H9 (cell line): ENCODE measurements at regions not wholly inside any gene's neighbourhood (a gene's known extent, or its start where the extent isn't known, plus 50 kb on each side); places are given as distances from the start of the nearest gene placed in this dataset.

Experiments used
- DNase-seq: peaks from one replicate; pipeline ENCODE4 v3.0.0-alpha.2; 2017
- H2AFZ ChIP-seq: one replicate; pipeline ENCODE4 v1.6.1; 2013; ENCODE audit warnings: mild to moderate bottlenecking, low read length, control low read depth, moderate library complexity
- H2AK5ac ChIP-seq: 2 replicates; pipeline ENCODE4 v1.6.1; 2013; ENCODE audit warnings: low read length, control low read depth, mixed read lengths; ENCODE audit not compliant: insufficient read length
- H2BK120ac ChIP-seq: one replicate; pipeline ENCODE4 v1.6.1; 2013; ENCODE audit warnings: low read depth, mild to moderate bottlenecking, low read length, control low read depth, inconsistent platforms; ENCODE audit not compliant: poor library complexity, severe bottlenecking
- H2BK12ac ChIP-seq: 2 replicates; pipeline ENCODE4 v1.6.1; 2013; ENCODE audit warnings: low read length, control low read depth, mixed read lengths, low read depth; ENCODE audit not compliant: insufficient read length
- H2BK15ac ChIP-seq: 2 replicates; pipeline ENCODE4 v1.6.1; 2013; ENCODE audit warnings: low read depth, low read length, control low read depth
- H2BK20ac ChIP-seq: one replicate; pipeline ENCODE4 v1.6.1; 2013; ENCODE audit warnings: low read depth, mild to moderate bottlenecking, low read length, control low read depth, inconsistent platforms; ENCODE audit not compliant: poor library complexity, severe bottlenecking
- H2BK5ac ChIP-seq: 2 replicates; pipeline ENCODE4 v1.6.1; 2013; ENCODE audit warnings: low read length, control low read depth, mixed read lengths; ENCODE audit not compliant: insufficient read length
- H3K14ac ChIP-seq: 2 replicates; pipeline ENCODE4 v1.6.1; 2013; ENCODE audit warnings: low read length, control low read depth; ENCODE audit not compliant: insufficient read depth
- H3K18ac ChIP-seq: 2 replicates; pipeline ENCODE4 v1.6.1; 2013; ENCODE audit warnings: low read depth, mild to moderate bottlenecking, mixed read lengths, low read length, control low read depth; ENCODE audit not compliant: insufficient read length
- H3K23ac ChIP-seq: 2 replicates; pipeline ENCODE4 v1.6.1; 2013; ENCODE audit warnings: low read length, control low read depth, mixed read lengths, low read depth; ENCODE audit not compliant: insufficient read length
- H3K23me2 ChIP-seq: 2 replicates; pipeline ENCODE4 v1.6.1; 2013; ENCODE audit warnings: low read depth, mild to moderate bottlenecking, mixed read lengths, low read length, control low read depth; ENCODE audit not compliant: insufficient read length, poor library complexity, severe bottlenecking
- H3K27ac ChIP-seq: 2 replicates; pipeline ENCODE4 v1.5.1; 2013; ENCODE audit warnings: low read length, control low read depth, mixed read lengths, low read depth; ENCODE audit not compliant: insufficient read length
- H3K27me3 ChIP-seq: 2 replicates; pipeline ENCODE4 v1.6.1; 2013; ENCODE audit warnings: low read length, control low read depth, inconsistent platforms; ENCODE audit not compliant: insufficient read depth
- H3K4ac ChIP-seq: 2 replicates; pipeline ENCODE4 v1.6.1; 2013; ENCODE audit warnings: low read depth, mild to moderate bottlenecking, control low read depth, inconsistent platforms, low read length, moderate library complexity
- H3K4me1 ChIP-seq: 2 replicates; pipeline ENCODE4 v1.6.1; 2013; ENCODE audit warnings: low read length, control low read depth, inconsistent platforms; ENCODE audit not compliant: insufficient read depth
- H3K4me2 ChIP-seq: 2 replicates; pipeline ENCODE4 v1.6.1; 2013; ENCODE audit warnings: low read length, control low read depth, mixed read lengths; ENCODE audit not compliant: insufficient read length, insufficient read depth
- H3K56ac ChIP-seq: 2 replicates; pipeline ENCODE4 v1.6.1; 2013; ENCODE audit warnings: low read depth, mild to moderate bottlenecking, mixed read lengths, low read length, control low read depth; ENCODE audit not compliant: insufficient read length
- H3K79me1 ChIP-seq: 2 replicates; pipeline ENCODE4 v1.6.1; 2013; ENCODE audit warnings: low read depth, mild to moderate bottlenecking, moderate library complexity, low read length, control low read depth, inconsistent platforms; ENCODE audit not compliant: insufficient read depth, poor library complexity, severe bottlenecking
- H3K79me2 ChIP-seq: 2 replicates; pipeline ENCODE4 v1.6.1; 2013; ENCODE audit warnings: low read length, control low read depth, inconsistent platforms; ENCODE audit not compliant: insufficient read depth
- H3K9ac ChIP-seq: 2 replicates; pipeline ENCODE4 v1.6.1; 2013; ENCODE audit warnings: low read length, control low read depth, mixed read lengths; ENCODE audit not compliant: insufficient read length; ENCODE audit errors: extremely low read depth
- H3K9me3 ChIP-seq: one replicate; pipeline ENCODE4 v1.6.1; 2013; ENCODE audit warnings: low read depth, low read length, inconsistent platforms; ENCODE audit not compliant: control insufficient read depth
- H3T11ph ChIP-seq: one replicate; pipeline ENCODE4 v1.6.1; 2013; ENCODE audit warnings: mild to moderate bottlenecking, low read length, control low read depth, inconsistent platforms
- H4K20me1 ChIP-seq: one replicate; pipeline ENCODE4 v1.6.1; 2013; ENCODE audit not compliant: control insufficient read depth, insufficient read length, insufficient read depth
- H4K5ac ChIP-seq: 2 replicates; pipeline ENCODE4 v1.6.1; 2013; ENCODE audit warnings: low read depth, mild to moderate bottlenecking, mixed read lengths, low read length, control low read depth; ENCODE audit not compliant: insufficient read length
- H4K8ac ChIP-seq: replicated peaks from 2 replicates; pipeline ENCODE4 v1.6.1; 2013; ENCODE audit warnings: low read length, control low read depth, mixed read lengths, low read depth; ENCODE audit not compliant: insufficient read length
- H4K91ac ChIP-seq: 2 replicates; pipeline ENCODE4 v1.6.1; 2013; ENCODE audit warnings: low read depth, mild to moderate bottlenecking, moderate library complexity, mixed read lengths, low read length, control low read depth; ENCODE audit not compliant: insufficient read length
- H3K27ac Mint-ChIP-seq, 3 experiments: 2 replicates in 2 of 3; 3 replicates in 1 of 3; pipeline ENCODE4 v1.8.0; 2020 to 2021; ENCODE audit warnings: mixed read lengths in 3 of 3, mild to moderate bottlenecking in 1 of 3, moderate library complexity in 1 of 3
- H3K27me3 Mint-ChIP-seq: 2 replicates; pipeline ENCODE4 v1.8.0; 2021; ENCODE audit warnings: low read depth, mild to moderate bottlenecking, moderate library complexity, mixed read lengths
- H3K36me3 Mint-ChIP-seq, 3 experiments: 2 replicates in 2 of 3; 3 replicates in 1 of 3; pipeline ENCODE4 v1.8.0; 2020 to 2021; ENCODE audit warnings: low read depth in 3 of 3, mixed read lengths in 3 of 3; ENCODE audit not compliant: insufficient read depth in 1 of 3
- H3K4me1 Mint-ChIP-seq, 2 experiments: 2 replicates each; pipeline ENCODE4 v1.8.0; 2020; ENCODE audit warnings: mixed read lengths in 2 of 2
- H3K4me3 Mint-ChIP-seq, 2 experiments: 2 replicates in 1 of 2; 3 replicates in 1 of 2; pipeline ENCODE4 v1.8.0; 2020 to 2021; ENCODE audit warnings: mild to moderate bottlenecking in 2 of 2, mixed read lengths in 2 of 2, moderate library complexity in 1 of 2
- H3K9me3 Mint-ChIP-seq, 2 experiments: 2 replicates in 1 of 2; 3 replicates in 1 of 2; pipeline ENCODE4 v1.8.0; 2020; ENCODE audit warnings: mild to moderate bottlenecking in 2 of 2, mixed read lengths in 2 of 2, moderate library complexity in 1 of 2
- WGBS: extraction: QIAGEN DNeasy Blood & Tissue Kit; methylation state at CpG from one replicate; pipeline ENCODE4 v1.1.7; 2013; ENCODE audit warnings: missing lambda C conversion rate, low lambda C conversion rate, mixed read lengths; ENCODE audit not compliant: insufficient read length; ENCODE audit errors: extremely low coverage; 5-methylcytosine and 5-hydroxymethylcytosine counted together
- TF ChIP-seq, protein P1 (sequence below): fragments of 200-600 bp; sonication (generic); conservative IDR thresholded peaks from 3 replicates; pipeline ENCODE4 v1.8.0; 2021; ENCODE audit warnings: antibody characterized with exemption, mild to moderate bottlenecking

DNA sequence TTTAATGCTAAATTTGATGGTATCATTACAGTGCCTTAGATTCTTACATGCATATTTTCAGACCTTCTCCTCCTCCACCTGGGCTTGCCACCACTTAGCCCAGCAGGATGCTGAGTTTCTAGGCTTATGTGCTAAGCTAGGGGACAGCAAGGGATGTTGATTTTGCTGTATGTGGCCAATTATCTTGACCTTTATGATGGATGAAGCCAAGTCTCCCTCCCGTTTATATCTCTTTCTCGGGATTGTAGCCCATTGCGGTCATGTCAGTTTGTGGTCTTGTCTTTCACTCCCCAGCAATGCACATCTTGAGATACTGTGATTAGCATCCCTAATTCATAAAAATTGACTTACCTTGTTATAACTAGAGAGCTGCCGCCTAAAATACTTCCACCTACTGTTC lies 278.7 kb upstream of the SOX2 start:
- Mint-ChIP-seq H3K36me3 (no peaks in the 10 kb centered on the region), H3K4me3 (no peak overlapping the region), H3K9me3 (no peaks in the 10 kb centered on the region), H3K4me1 (peaks cover 3 to 4% of the 10 kb centered on the region in 2 experiments; a peak in 2 of 4 replicates), H3K27me3 (no peaks in the 10 kb centered on the region), H3K27ac (no peak overlapping the region)
- no peak for DNase-seq
- Histone ChIP-seq H2AK5ac (no peak overlapping the region), H3K23me2 (no peaks in the 10 kb centered on the region), H3K4ac (no peak overlapping the region), H2BK15ac (no peak overlapping the region), H3K27me3 (no peaks in the 10 kb centered on the region), H3K9ac (no peak overlapping the region), H4K20me1 (no peaks in the 10 kb centered on the region), H3K56ac (no peak overlapping the region), H3T11ph (no peak overlapping the region), H2BK20ac (no peak overlapping the region), H3K4me1 (no peaks in the 10 kb centered on the region), H3K4me2 (no peak overlapping the region), H2BK120ac (no peak overlapping the region), H4K91ac (no peak overlapping the region), H3K79me2 (no peaks in the 10 kb centered on the region), H3K79me1 (no peaks in the 10 kb centered on the region), H3K14ac (no peak overlapping the region), H4K8ac (no peak overlapping the region), H2BK5ac (no peak overlapping the region), H3K23ac (no peak overlapping the region), H2BK12ac (no peak overlapping the region), H2AFZ (no peak overlapping the region), H3K9me3 (no peaks in the 10 kb centered on the region), H4K5ac (no peak overlapping the region), H3K18ac (no peak overlapping the region), H3K27ac (no peak overlapping the region)
- WGBS = no CpG with 5 or more reads among the region's 4 CpGs
- TF ChIP-seq, protein P1, sequence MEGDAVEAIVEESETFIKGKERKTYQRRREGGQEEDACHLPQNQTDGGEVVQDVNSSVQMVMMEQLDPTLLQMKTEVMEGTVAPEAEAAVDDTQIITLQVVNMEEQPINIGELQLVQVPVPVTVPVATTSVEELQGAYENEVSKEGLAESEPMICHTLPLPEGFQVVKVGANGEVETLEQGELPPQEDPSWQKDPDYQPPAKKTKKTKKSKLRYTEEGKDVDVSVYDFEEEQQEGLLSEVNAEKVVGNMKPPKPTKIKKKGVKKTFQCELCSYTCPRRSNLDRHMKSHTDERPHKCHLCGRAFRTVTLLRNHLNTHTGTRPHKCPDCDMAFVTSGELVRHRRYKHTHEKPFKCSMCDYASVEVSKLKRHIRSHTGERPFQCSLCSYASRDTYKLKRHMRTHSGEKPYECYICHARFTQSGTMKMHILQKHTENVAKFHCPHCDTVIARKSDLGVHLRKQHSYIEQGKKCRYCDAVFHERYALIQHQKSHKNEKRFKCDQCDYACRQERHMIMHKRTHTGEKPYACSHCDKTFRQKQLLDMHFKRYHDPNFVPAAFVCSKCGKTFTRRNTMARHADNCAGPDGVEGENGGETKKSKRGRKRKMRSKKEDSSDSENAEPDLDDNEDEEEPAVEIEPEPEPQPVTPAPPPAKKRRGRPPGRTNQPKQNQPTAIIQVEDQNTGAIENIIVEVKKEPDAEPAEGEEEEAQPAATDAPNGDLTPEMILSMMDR = no peak
